HepG2 (cell line): ENCODE measurements at regions not wholly inside any gene's neighbourhood (a gene's known extent, or its start where the extent isn't known, plus 50 kb on each side); places are given as distances from the start of the nearest gene placed in this dataset.

Experiments used
- ERF ChIP-seq: IDR thresholded peaks from 2 replicates; pipeline ENCODE4 v1.6.1; 2018; ENCODE audit warnings: missing biosample characterization, missing genetic modification reagents
- HDAC1 ChIP-seq: sonication (generic); formaldehyde crosslinking; IDR thresholded peaks from 2 replicates; pipeline ENCODE4 v1.5.1; 2020; ENCODE audit warnings: mild to moderate bottlenecking, missing genetic modification reagents
- HMG20A ChIP-seq: IDR thresholded peaks from 2 replicates; pipeline ENCODE4 v1.6.1; 2016; ENCODE audit warnings: borderline replicate concordance
- LCORL ChIP-seq, 2 experiments: fragments of 450-650 bp in 1 of 2; sonication (generic) in 1 of 2; formaldehyde crosslinking in 1 of 2; IDR thresholded peaks; 2 replicates each; pipeline versions ENCODE4 v1.5.0 to v1.6.1; 2017 to 2020; ENCODE audit warnings: antibody characterized with exemption in 1 of 2, missing genetic modification reagents in 1 of 2
- NR2F2 ChIP-seq: IDR thresholded peaks from 2 replicates; pipeline ENCODE4 v1.6.1; 2012; ENCODE audit warnings: low read depth, inconsistent platforms, borderline replicate concordance
- PBX2 ChIP-seq: IDR thresholded peaks from 2 replicates; pipeline ENCODE4 v1.6.1; 2016; ENCODE audit warnings: control low read depth
- SOX5 ChIP-seq: IDR thresholded peaks from 2 replicates; pipeline ENCODE4 v1.6.1; 2016; ENCODE audit warnings: borderline replicate concordance
- STAG1 ChIP-seq: sonication (generic); formaldehyde crosslinking; IDR thresholded peaks from 2 replicates; pipeline ENCODE4 v1.4.0; 2020; ENCODE audit warnings: missing genetic modification reagents
- TEF ChIP-seq: sonication (generic); formaldehyde crosslinking; IDR thresholded peaks from 2 replicates; pipeline ENCODE4 v1.5.0; 2020; ENCODE audit warnings: missing genetic modification reagents
- ZHX2 ChIP-seq, 2 experiments: sonication (generic) in 1 of 2; formaldehyde crosslinking in 1 of 2; IDR thresholded peaks; 2 replicates each; pipeline versions ENCODE4 v1.6.1 to v1.9.0; 2014 to 2022; ENCODE audit warnings: antibody characterized with exemption in 1 of 2, borderline replicate concordance in 1 of 2, inconsistent platforms in 1 of 2, low read depth in 1 of 2, missing genetic modification reagents in 1 of 2
- ZNF670 ChIP-seq: sonication (generic); formaldehyde crosslinking; IDR thresholded peaks from 2 replicates; pipeline ENCODE4 v1.8.0; 2022; ENCODE audit warnings: mild to moderate bottlenecking, missing genetic modification reagents, borderline replicate concordance
- ZNF766 ChIP-seq: sonication (generic); formaldehyde crosslinking; IDR thresholded peaks from 2 replicates; pipeline ENCODE4 v1.5.0; 2020; ENCODE audit warnings: missing genetic modification reagents, borderline replicate concordance
- TF ChIP-seq, protein P1 (sequence below): conservative IDR thresholded peaks from 2 replicates; pipeline ENCODE4 v1.6.1; 2018; ENCODE audit warnings: missing genetic modification reagents
- TF ChIP-seq, protein P2 (sequence below): IDR thresholded peaks from 2 replicates; pipeline ENCODE4 v1.6.1; 2016; ENCODE audit warnings: mild to moderate bottlenecking
- TF ChIP-seq, protein P3 (sequence below): sonication (generic); formaldehyde crosslinking; conservative IDR thresholded peaks from 2 replicates; pipeline ENCODE4 v1.4.0; 2020; ENCODE audit warnings: missing genetic modification reagents
- TF ChIP-seq, protein P4 (sequence below): IDR thresholded peaks from 2 replicates; pipeline ENCODE4 v1.6.1; 2018; ENCODE audit warnings: missing genetic modification reagents

GRCh38 chr6:137315081-137315480 is 95.9 kb upstream of the IFNGR1 start (continued):
- TF ChIP-seq PBX2 = no peak
- peak; percentile 90 for TF ChIP-seq HMG20A
- TF ChIP-seq STAG1 (CRISPR knock-in tag) = peak; percentile 30
- no peak for TF ChIP-seq ZNF766 (CRISPR knock-in tag)
- no peak; the same call in 1 of the 2 replicates for TF ChIP-seq ZNF670
- no peak for TF ChIP-seq ZHX2 (IDR thresholded peaks at IDR 0.05; ENCODE audit: low read depth)
- no peak for TF ChIP-seq ZHX2 (CRISPR knock-in tag; IDR thresholded peaks at IDR 0.05; ENCODE audit: borderline replicate concordance)
- peak; percentile 42; the same call in 1 of the 2 replicates for TF ChIP-seq HDAC1 (CRISPR knock-in tag)
- TF ChIP-seq TEF (CRISPR knock-in tag) = peak; percentile 97
- TF ChIP-seq SOX5 (CRISPR knock-in tag) = peak; percentile 91; the same call in 1 of the 2 replicates
- TF ChIP-seq, protein P1, sequence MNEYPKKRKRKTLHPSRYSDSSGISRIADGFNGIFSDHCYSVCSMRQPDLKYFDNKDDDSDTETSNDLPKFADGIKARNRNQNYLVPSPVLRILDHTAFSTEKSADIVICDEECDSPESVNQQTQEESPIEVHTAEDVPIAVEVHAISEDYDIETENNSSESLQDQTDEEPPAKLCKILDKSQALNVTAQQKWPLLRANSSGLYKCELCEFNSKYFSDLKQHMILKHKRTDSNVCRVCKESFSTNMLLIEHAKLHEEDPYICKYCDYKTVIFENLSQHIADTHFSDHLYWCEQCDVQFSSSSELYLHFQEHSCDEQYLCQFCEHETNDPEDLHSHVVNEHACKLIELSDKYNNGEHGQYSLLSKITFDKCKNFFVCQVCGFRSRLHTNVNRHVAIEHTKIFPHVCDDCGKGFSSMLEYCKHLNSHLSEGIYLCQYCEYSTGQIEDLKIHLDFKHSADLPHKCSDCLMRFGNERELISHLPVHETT (CRISPR knock-in tag) = 0 out of 2 replicates have a peak, but pooled peaks have one; percentile 25
- TF ChIP-seq, protein P2, sequence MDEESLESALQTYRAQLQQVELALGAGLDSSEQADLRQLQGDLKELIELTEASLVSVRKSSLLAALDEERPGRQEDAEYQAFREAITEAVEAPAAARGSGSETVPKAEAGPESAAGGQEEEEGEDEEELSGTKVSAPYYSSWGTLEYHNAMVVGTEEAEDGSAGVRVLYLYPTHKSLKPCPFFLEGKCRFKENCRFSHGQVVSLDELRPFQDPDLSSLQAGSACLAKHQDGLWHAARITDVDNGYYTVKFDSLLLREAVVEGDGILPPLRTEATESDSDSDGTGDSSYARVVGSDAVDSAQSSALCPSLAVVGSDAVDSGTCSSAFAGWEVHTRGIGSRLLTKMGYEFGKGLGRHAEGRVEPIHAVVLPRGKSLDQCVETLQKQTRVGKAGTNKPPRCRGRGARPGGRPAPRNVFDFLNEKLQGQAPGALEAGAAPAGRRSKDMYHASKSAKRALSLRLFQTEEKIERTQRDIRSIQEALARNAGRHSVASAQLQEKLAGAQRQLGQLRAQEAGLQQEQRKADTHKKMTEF = peak; percentile 74
- TF ChIP-seq LCORL (IDR thresholded peaks at IDR 0.05) = no peak
- peak; percentile 76; the same call in 1 of the 2 replicates for TF ChIP-seq LCORL (CRISPR knock-in tag; IDR thresholded peaks at IDR 0.05)
- TF ChIP-seq, protein P3, sequence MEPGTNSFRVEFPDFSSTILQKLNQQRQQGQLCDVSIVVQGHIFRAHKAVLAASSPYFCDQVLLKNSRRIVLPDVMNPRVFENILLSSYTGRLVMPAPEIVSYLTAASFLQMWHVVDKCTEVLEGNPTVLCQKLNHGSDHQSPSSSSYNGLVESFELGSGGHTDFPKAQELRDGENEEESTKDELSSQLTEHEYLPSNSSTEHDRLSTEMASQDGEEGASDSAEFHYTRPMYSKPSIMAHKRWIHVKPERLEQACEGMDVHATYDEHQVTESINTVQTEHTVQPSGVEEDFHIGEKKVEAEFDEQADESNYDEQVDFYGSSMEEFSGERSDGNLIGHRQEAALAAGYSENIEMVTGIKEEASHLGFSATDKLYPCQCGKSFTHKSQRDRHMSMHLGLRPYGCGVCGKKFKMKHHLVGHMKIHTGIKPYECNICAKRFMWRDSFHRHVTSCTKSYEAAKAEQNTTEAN (CRISPR knock-in tag) = 0 out of 2 replicates have a peak, but pooled peaks have one; percentile 77
- TF ChIP-seq, protein P4, sequence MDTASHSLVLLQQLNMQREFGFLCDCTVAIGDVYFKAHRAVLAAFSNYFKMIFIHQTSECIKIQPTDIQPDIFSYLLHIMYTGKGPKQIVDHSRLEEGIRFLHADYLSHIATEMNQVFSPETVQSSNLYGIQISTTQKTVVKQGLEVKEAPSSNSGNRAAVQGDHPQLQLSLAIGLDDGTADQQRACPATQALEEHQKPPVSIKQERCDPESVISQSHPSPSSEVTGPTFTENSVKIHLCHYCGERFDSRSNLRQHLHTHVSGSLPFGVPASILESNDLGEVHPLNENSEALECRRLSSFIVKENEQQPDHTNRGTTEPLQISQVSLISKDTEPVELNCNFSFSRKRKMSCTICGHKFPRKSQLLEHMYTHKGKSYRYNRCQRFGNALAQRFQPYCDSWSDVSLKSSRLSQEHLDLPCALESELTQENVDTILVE (CRISPR knock-in tag) = peak; percentile 32; the same call in 1 of the 2 replicates
- peak; percentile 63; the same call in 1 of the 2 replicates for TF ChIP-seq NR2F2
- peak; percentile 73; the same call in 1 of the 2 replicates for TF ChIP-seq ERF (CRISPR knock-in tag)
